ENCODE measurements at regions not wholly inside any gene's neighbourhood (a gene's known extent, or its start where the extent isn't known, plus 50 kb on each side); places are given as distances from the start of the nearest gene placed in this dataset.
"Not testable (repeated sequence)": the region's sequence is repeated elsewhere in the genome, so short reads cannot be mapped to it uniquely, and the experiment has no call there.

DNA sequence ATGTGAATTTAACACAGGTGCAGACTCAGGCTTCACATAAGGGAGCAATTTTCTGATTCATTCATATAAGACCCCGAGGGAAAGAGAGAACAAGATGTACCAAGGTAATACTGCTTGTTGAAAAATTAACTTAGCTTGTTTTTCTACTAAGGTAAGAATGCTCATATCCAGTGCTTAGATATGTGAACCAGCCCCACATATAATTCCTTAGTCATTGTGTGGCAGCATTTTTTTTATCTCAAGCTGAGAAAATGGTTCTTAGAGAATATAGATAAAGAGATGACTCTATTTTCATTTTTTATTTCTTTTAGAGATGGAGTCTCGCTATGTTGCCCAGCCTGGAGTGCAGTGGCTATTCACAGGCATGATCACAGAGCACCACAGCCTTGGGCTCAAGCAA lies 121.8 kb upstream of the SEM1 start:
- DNase-seq = no peak

DNA sequence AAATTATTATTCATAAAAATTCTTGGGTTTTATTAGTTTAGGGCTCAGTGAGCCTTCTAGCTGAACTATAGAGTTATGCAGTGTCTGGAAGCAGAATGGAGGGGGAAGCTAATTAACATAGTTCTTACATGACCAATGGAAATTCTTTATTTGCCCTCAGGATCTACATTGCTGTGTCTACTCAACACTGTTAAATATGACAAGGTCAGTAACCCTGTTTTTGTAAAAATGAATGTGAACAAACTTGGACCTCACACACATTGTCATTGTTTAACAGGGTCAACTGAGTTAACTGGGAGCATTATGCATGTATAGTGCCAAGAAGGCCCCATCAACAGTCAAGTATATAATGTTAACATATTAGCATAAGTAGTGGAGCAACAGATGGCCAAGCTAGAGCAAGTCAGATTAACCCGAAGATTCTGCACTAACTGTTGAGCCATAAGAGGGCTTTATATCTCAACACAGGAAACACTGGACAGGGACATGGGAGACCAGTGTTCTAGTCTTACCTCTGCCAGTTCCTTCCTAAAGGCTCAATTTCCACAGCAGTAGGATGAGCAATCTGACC lies 122.5 kb upstream of the SEM1 start:
- no peak for DNase-seq

DNA sequence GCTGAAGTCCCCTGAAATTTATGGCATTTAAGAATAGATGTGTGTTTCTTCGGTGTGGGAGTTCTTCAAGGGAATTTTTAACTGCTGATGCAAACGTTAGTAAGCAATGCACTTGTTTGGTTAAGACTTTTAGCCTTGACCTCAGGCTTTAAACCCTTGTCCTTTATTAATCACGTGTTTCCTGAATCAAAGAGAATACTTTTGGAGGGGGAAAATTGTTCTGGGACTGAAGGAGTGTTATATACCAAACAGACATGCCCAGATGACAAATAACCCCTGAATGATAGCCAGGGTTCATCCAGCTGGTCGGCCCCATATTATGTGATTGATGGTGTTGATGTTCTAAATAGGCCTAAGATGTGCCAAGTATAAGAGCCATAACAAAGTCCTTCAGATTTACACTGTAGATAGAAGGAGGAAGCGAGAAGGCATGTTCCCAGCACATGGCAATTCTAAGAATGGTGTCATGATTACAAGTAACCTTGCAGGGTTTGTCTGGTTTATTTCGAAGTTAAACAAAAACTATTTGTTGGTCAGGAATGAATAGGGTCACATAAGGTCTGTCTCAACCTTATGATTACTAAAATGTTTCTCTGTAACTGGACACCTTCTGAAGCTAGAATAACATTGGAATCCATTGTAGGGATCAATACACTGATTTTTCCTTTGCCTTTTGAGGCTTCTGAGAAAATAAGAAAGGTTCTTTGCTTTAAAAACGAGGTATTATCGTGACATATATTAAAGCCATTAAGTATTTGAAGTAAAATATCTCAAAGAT lies 124.2 kb upstream of the SEM1 start:
- DNase-seq = peak in 1 of 3 experiments; percentile 47

DNA sequence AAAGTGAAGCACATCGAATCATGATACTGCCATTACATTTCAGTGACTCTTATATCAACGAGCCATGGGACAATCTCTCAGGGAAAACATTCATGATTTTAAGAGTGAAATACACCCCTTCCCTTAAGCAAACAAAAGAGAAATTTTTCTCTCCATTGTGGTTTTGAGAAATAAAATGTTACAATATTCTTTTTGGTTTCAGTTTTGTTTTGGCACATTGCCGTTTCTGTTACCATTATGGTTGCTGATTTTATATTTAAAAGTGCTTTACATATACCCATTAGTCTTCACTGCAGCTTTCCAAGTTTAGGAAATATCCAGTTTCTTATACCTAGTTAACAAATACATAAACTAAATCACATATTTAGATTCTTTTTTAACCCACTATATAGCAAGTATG lies 126.8 kb upstream of the SEM1 start:
- no peak for DNase-seq

DNA sequence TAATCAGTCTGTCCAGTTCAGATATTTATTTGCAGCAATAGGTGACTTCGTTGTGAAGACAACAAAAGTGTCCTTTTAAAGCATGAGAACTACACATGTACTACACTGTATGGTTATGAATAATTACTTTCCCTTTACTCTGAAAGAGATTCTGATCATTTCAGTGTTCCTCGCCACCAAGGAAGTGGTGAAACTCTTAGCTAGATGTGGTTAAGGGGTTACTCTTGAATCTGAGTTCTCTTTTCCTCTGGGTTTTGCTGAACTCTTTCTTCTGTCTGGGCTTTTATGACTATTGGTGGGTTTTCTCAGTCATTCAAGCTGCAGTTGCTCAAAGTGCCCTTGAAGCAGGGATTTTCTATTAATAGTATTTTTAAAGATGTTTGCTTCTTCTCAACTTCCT lies 127.9 kb upstream of the SEM1 start:
- no peak for DNase-seq

DNA sequence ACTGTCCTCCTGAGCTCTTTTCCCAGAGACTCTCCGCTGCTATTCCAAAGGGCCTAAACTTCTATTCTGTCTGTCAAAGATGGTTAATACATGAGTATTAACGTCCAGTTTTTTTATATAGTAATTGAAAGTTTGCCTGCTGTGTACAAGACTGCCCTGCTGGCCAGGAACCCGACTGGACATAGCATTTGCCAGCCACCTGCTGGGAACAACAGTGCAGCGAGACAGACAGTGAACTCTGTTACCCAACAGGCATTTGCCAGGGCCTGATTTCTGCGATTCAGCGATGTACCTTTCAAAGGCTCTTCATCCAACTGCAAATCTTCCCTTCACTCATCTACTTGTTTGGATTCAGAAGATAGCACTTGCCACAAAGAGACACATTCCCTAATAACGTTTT lies 128.8 kb upstream of the SEM1 start:
- no peak for DNase-seq

DNA sequence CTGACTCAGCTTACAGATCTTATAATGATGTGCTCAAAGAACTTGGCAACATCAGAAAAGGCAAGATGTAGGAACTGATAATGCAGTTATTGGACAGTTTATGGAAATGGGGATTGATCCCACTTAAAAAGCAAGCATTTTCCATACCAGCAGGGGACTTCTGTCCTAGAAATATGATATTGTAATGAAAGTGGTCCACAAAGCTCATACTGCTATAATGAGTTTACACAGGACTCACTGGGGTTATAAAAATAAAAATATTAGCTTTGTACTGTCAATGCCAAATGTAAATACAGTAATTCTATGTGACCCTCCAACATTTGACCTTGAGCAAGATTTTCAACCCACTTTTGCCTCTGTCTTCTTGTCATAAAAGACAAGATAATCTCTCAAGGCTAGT lies 145.5 kb upstream of the SEM1 start:
- peak in 1 of 3 experiments; percentile 62 for DNase-seq

DNA sequence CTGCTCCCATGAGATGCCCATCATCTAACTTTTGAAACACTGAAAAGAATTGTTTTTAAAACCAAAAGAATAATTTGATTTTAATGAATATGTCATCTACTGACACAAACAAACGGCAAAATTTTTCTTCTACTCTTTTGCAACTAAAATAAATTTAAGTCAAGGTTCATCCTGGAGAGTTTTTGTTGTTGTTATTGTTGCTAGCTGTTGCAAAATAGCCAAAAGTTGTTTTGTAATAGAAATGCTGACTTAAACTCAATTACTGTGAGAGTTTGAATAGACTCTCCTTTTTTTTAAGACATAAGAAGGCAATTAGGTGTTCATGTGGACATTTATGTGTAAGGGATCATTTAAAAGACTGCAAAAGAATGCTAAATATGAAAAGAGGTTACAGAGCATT lies 146.0 kb upstream of the SEM1 start:
- DNase-seq = no peak

DNA sequence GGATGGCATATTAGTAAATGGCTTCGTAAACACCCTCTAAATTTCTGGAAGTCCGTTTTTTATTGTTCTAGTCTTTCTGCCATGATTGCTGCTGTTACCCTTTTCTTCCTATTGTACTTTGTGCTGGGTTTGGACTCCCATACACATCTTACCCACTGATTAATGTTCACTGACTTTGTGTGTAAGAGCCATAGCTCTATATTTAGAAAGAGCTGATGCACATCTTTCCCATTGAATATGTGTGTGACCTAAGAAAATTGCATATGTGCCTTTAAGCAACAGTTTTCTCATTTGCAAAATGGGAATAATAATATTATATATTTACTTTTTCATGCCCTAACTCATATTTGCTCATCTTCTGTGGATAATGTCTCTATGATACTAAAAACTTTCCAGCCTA lies 135.8 kb upstream of the DLX6 start:
- no peak for DNase-seq

DNA sequence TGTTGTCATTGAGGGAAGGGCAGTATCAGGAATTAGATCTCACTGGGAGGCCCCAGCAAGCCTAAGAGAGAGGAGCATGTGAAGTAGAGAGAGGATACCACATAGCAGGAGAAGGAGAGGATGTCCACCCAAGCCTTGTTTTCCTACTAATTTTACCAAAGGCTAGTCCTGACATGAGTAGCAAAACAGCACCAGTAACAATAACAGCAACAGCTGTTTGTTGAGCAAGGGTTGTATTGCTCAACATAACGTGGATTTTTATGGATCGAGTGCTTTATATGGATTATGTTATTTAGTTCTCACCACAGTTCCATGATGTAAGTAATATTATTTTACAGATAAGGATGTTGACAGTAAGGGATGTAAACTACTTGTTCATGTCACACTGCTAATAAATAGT lies 135.2 kb upstream of the DLX6 start:
- DNase-seq = no peak

DNA sequence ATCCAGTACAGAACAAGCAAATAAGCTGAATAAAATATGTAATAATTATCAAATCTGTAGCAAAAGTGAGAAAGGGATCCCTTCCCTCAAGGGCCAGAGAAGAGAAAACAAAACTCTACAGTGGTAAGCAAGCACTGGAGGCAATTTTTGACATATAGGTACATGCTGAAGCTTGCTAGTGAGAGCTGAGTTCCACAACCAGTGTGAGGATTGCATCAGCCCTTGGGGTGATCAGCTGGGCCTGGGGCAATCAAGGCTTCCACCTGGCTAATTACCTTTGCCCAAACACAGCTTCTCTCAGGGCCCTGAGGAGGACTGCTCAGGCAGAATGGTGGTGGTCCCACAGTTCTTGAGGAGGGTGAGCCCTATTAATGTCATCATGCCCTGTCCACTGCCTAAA lies 134.4 kb upstream of the DLX6 start:
- peak in 1 of 3 experiments; percentile 57 for DNase-seq

DNA sequence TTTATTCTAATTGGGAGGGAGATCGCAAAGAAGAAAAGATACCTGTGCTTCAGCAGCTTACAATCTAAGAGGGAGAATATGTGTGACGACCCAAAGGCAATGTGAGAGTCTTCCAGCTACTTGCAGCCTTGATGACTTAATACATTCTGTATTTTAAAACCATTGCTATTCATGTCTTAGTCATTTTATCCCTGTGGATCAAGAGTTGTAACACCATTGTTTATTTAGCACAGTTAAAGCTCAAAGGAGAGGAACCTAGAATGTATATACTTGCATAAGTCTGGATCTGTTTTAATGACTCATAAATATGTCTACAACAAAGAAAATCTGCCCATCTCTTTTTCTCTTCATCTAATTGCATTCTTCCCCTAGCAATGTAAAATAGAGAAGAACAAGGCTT lies 117.9 kb upstream of the DLX6 start:
- no peak for DNase-seq

DNA sequence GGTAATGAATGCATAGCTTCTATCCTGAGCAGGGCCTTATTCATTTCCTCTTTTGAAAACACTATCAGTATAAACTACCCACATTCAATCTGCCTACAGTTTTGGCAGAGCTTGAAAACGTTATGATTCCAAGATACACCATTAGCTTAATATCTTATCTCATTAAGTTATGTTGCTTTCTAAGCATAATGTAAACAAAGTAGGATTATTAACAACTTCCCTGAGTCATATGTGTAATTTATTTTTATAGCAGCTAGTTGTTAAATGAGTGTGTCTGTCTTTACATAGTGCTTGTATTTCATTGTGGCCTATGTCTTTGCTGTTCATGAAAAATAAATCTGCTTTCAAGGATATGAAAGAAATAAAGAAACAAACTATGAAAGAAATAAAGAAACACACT lies 106.2 kb upstream of the DLX6 start:
- DNase-seq = peak in 1 of 3 experiments; percentile 68

DNA sequence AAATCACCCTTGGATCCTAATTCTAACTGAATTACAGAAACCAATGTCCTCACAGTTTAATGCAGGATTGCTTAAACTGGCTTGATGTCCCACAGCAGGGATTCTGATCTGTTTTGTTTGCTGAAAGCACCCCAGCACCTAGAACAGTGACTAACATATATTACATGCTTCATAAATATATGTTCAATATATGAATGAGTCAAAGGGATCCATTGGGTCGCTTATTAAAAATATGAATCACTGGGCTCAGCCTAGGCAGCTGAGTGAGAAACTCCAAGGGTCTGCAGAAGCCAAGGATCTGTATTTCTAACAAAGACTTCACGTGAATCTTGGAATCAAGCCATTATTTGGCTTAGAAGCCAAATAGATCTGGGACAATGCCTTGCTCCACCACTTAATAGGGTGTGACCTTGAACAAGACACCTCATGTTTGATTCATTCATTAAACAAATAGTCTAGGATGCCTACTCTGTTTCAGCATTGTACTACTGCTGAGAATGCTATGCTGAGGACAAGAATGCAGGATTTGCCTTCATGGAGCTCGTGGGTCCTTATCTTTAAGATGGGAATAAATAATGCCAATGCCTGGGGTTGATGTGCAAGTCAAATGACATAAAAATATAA lies 103.4 kb upstream of the DLX6 start:
- DNase-seq = peak in 1 of 3 experiments; percentile 61

DNA sequence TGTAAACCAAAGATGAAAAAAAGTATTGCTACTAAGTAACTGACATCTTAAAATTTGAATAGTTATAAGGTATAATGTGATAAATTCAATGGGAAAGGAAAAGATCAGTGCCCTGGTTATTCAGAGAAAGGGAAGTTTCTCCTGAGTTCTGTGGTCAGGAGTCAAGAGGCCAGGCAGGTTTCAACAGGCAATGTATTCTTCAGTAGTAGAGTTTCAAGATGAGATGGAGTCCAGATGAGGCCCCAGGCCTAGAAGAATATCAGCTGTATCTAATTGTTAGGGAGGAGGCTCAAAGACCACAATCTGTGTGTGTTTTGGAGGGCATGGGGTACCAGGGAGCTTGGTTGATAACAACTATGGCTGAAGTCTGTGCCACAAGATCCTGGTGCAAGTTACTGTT lies 101.4 kb upstream of the DLX6 start:
- DNase-seq = no peak

DNA sequence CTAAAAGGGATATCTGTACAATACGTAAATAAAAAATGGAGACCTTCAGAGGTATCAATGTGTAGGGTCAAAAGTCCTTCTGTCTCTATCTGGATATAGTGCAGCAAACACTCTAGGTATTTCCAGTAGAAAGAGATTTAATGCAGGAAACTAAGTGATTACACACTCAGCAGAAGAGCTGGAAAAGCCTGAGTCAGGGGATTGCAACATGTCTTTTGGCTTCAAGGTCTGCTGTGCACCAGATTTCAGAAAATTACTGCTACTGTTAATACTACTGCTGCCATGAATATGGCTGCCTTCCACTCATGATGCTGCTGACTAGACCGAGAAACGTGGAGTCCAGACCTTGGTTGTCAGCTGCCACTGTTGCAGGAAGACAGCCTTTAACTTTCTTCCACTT lies 94.9 kb upstream of the DLX6 start:
- no peak for DNase-seq

DNA sequence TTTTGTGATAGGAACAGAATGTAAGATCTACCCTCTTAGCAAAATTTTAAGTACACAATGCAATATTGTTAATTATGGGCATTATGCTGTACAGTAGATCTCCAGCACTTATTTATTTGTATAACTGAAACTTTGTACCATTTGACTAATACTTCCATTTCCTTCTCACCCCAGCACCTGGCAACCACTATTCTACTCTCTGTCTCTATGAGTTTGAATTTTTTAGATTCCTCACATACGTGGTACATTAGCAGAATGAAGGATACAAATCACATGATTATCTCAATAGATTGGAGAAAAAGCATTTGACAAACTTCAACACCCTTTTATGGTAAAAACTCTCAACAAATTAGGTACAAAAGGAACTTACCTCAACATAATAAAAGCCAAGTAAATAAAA lies 90.3 kb upstream of the DLX6 start:
- DNase-seq = no peak

DNA sequence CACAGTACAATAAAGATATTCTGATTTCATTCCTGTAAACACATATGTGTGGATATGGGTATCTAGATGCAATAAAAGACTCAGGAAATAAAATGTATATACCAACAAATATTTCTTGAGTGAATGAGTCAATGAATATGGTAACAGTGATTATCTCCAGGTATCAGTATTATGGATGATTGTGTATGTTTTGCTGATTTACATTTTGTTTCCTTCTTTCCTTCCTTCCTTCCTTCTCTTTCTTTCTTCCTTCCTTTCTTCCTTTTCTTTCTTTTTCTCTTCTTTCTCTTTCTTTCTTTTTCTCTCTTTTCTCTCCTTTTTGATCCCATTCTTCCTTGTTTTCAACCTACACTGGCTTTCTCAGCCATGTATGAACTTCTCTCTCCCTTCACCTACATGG lies 85.3 kb upstream of the DLX6 start:
- no peak for DNase-seq

DNA sequence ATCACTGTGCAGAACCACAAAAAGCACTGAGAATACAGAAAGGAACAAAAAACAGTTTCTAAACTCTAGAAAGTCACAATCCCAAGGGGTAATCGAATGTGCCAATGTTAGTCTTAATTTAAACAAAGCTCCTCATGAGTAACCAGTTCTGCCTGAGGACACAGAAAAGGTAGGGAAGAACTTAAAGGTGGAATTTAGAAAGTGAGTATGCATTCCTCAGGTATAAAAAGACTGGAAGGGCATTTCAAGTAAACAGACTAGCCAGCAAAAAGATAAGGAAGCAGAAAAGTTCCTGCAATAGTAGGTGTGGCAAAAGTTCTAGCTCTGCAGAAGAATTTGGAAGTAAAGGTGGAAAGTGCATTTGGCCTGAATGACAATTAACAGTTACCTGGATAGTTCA lies 84.6 kb upstream of the DLX6 start:
- DNase-seq = no peak

DNA sequence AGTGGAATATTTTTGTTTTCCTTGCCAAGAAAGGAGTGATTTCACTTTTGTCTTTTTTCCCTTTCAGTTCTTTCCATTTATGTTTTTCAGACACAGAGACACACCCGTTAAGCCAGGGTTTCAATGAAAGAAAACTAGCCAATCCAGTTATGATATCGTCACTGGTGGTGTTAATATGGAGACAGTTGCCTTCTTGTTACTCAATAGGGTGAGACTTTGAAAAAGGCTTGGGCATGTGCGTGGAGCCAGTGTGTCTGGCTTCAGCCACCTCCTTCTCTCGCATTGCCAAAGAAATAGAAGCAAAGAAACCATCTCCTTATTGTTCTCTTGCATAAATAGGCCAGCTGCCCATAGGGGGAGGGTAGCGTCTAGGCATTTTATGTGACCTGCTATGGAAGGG lies 84.1 kb upstream of the DLX6 start:
- DNase-seq = no peak

DNA sequence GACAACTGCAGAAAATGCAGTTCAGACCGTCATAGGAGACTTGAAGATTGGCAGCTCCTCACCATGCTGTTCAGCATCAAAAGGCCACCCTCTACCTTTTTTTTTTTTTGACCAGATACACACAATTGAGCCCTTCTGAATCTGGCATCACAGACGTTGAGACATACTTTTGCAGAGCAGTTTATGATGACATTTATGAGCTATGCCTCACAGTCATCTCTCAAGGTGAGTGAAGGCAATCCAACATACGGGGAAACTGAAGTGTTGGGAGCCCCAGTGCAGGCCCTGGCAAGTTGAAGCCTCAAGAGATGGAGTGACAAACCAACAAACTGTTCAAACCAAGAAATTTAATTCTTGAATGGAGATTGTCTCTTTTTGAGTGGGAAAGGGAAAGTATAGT lies 83.6 kb upstream of the DLX6 start:
- no peak for DNase-seq

DNA sequence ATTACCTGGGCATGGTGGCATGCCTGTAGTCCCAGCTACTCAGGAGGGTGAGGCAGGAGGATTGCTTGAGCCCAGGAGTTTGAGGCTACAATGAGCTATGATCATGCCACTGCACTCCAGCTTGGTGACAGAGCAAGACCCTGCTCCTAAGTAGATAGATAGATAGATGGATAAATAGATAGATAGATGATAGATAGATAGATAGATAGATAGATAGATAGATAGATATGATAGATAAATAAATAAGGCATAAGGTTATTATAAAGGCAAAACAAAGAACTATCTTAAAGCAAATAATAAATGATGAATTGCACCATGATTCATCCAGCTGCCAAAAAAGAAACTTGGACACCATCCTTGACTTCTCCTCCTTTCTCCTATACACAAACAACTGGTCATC lies 82.0 kb upstream of the DLX6 start:
- not testable (repeated sequence) for DNase-seq

DNA sequence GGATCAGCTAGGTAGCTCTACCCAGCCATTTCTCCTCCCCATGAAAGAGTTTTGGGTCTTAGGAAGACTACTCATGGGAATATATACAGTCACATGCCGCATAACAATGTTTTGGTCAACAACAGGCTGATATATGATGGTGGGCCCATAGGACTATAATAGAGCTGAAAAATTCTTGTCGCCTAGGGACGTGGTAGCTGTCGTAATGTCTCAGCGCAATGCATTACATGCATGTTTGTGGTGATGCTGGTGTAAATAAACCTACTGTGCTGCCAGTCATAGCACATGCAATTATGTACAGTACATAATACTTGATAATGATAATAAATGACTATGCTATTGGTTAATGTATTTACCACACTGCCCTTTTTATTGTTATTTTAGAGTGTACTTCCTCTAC lies 78.2 kb upstream of the DLX6 start:
- peak in 1 of 3 experiments; percentile 25 for DNase-seq

DNA sequence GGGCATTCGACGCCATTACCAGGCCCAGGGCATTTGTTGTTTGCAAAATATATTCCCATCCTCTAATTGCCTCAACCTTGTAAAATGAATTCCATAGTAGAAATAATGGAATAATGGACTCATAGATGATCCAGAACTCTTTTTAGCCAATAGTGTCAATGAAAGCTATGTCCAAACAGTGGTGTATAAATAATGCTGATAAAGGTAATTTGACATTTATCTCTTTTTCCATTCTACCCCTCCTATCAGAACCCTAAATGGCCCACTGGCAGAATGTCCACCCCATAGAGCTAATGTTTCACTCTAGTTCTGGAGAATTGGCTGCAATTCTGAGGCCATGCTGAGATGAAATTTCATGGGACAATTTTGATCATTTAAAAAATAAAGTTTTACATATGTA lies 76.4 kb upstream of the DLX6 start:
- no peak for DNase-seq

DNA sequence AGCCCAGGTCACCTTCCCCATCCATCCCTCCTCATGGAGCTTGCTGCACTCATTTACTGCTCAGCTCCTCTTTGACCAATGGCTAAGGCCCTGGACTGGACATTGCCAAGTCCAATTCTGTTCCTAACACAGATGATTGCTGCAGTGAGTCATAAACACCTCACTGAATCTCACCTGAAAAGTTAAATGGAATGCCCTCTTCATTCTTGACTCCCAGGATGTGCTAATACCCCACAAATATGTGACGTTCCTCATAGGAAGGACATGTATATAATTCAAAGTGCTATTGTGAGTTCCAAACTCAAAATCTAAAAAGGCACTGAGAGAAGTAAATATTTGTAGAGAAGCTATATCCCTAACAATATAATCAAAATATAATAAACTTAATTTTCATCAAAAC lies 73.5 kb upstream of the DLX6 start:
- no peak for DNase-seq
